Body of pancreas (tissue), 4 donors: ENCODE measurements at regions not wholly inside any gene's neighbourhood (a gene's known extent, or its start where the extent isn't known, plus 50 kb on each side); places are given as distances from the start of the nearest gene placed in this dataset.

Experiments
- CTCF ChIP-seq, 7 experiments: fragments of 450-650 bp in 4 of 7; fragments of 200-600 bp in 3 of 7; sonication (generic) in 3 of 7; IDR thresholded peaks; one replicate each; pipeline ENCODE4 v1.5.1; 2016 to 2019; ENCODE audit warnings: antibody characterized with exemption in 7 of 7
- POLR2A ChIP-seq, 3 donors: fragments of 450-650 bp; IDR thresholded peaks; one replicate each; pipeline ENCODE4 v1.6.1; 2016; ENCODE audit warnings: antibody characterized with exemption in 3 of 3, mild to moderate bottlenecking in 2 of 3

DNA sequence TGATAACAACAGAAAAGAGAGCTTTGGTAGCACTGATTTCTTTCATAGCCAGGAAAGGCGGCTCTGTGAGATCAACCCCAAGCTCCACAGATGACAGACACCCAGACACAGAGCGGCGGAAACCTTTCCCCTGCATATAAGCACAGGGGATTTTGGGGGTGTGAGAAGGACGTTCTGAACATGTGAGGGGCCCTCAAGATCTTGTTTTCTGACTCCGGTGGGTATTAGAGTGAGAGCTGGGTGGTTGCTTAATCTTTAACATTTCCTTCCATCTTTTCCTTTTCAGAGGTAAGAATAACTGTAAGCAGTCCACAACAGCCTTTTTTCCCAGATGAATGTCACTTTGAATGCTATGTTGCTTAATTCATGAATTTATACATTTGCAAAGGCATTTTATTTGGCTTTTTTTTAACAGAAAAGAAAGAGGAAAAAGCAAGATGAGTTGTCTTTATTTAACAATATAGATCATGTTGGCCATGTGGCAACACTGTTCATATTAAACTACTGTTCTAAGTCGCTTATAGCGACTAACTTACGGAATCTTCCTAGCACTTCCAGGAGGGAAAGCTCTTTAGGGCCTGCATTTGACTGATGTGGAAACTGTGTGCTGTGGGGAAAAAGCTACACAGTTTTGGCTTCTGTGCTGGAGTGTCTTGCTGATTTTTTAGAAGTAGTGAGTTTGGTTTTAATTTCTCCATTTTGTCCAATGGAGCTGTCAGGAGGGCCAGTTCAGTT, 80.5 kb upstream of the NAA20 start:
- TF ChIP-seq CTCF (IDR thresholded peaks at IDR 0.05) (no peak), POLR2A (IDR thresholded peaks at IDR 0.05) (no peak)
